Right atrium auricular region (tissue), 2 donors: ENCODE measurements at regions not wholly inside any gene's neighbourhood (a gene's known extent, or its start where the extent isn't known, plus 50 kb on each side); places are given as distances from the start of the nearest gene placed in this dataset.
"Not testable (repeated sequence)": the region's sequence is repeated elsewhere in the genome, so short reads cannot be mapped to it uniquely, and the experiment has no call there.

Experiments
- DNase-seq: peaks from one replicate; pipeline ENCODE4 v3.0.0-alpha.2; 2019; ENCODE audit warnings: low spot score
- H3K27ac ChIP-seq, 2 donors: fragments of 200-600 bp; sonication (generic); 1 replicate in 1 of 2; 2 replicates in 1 of 2; pipeline ENCODE4 v1.5.1; 2016 to 2019
- H3K27me3 ChIP-seq, 2 donors: fragments of 200-600 bp; sonication (generic); one replicate each; pipeline versions ENCODE4 v1.5.1 to v1.6.0; 2017 to 2019
- H3K36me3 ChIP-seq: fragments of 200-600 bp; sonication (generic); one replicate; pipeline ENCODE4 v1.5.1; 2016
- H3K4me1 ChIP-seq, 2 donors: fragments of 200-600 bp; sonication (generic); one replicate each; pipeline versions ENCODE4 v1.5.1 to v1.6.0; 2017 to 2019
- H3K4me3 ChIP-seq, 2 donors: fragments of 200-600 bp; sonication (generic); 1 replicate in 1 of 2; 2 replicates in 1 of 2; pipeline ENCODE4 v1.5.1; 2017 to 2019; ENCODE audit warnings: mild to moderate bottlenecking in 1 of 2, moderate library complexity in 1 of 2
- H3K9me3 ChIP-seq, 2 donors: fragments of 200-600 bp; sonication (generic); one replicate each; pipeline ENCODE4 v1.5.1; 2019
- TF ChIP-seq, protein P1 (sequence below), 2 donors: fragments of 200-600 bp; sonication (generic); IDR thresholded peaks; one replicate each; pipeline ENCODE4 v1.5.1; 2019; ENCODE audit warnings: antibody characterized with exemption in 2 of 2

DNA sequence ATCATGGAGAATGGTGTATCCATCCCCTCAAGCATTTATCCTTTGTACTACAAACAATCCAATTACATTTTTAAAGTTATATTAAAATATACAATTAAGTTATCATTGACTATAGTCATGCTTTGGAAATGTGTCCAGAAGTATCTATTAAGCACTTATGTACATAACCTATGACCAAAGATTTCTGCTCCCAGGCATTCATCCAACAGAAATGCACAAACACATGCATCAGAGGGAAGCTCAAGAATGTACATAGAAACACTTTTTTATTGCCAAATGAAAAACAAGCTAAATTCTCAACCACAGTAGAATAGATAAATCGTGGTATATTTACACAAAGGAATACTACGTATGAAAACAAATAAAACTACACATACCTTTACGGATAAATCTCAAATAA, 700.5 kb upstream of the ZNF608 start:
- TF ChIP-seq, protein P1, sequence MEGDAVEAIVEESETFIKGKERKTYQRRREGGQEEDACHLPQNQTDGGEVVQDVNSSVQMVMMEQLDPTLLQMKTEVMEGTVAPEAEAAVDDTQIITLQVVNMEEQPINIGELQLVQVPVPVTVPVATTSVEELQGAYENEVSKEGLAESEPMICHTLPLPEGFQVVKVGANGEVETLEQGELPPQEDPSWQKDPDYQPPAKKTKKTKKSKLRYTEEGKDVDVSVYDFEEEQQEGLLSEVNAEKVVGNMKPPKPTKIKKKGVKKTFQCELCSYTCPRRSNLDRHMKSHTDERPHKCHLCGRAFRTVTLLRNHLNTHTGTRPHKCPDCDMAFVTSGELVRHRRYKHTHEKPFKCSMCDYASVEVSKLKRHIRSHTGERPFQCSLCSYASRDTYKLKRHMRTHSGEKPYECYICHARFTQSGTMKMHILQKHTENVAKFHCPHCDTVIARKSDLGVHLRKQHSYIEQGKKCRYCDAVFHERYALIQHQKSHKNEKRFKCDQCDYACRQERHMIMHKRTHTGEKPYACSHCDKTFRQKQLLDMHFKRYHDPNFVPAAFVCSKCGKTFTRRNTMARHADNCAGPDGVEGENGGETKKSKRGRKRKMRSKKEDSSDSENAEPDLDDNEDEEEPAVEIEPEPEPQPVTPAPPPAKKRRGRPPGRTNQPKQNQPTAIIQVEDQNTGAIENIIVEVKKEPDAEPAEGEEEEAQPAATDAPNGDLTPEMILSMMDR (IDR thresholded peaks at IDR 0.05), result no peak
- H3K27ac ChIP-seq, result no peak overlapping the region
- no peaks in the 10 kb centered on the region for H3K4me1 ChIP-seq
- H3K27me3 ChIP-seq, result no peaks in the 10 kb centered on the region
- H3K4me3 ChIP-seq, result no peak overlapping the region
- H3K9me3 ChIP-seq, result peaks cover 0 to 2% of the 10 kb centered on the region in 2 donors
- H3K36me3 ChIP-seq, result no peaks in the 10 kb centered on the region
- DNase-seq, result no peak

GRCh38 chr5:125450771-125451170, 704.3 kb upstream of the ZNF608 start:
- Histone ChIP-seq H3K36me3 (no peaks in the 10 kb centered on the region), H3K27ac (no peak overlapping the region), H3K27me3 (no peaks in the 10 kb centered on the region), H3K4me1 (no peaks in the 10 kb centered on the region), H3K9me3 (no peaks in the 10 kb centered on the region), H3K4me3 (no peak overlapping the region)
- TF ChIP-seq, protein P1 (IDR thresholded peaks at IDR 0.05), result no peak
- DNase-seq, result no peak

- DNase-seq, result no peak
- Histone ChIP-seq H3K36me3 (no peaks in the 10 kb centered on the region), H3K4me1 (no peaks in the 10 kb centered on the region), H3K9me3 (no peaks in the 10 kb centered on the region), H3K27ac (no peak overlapping the region), H3K4me3 (no peak overlapping the region), H3K27me3 (no peaks in the 10 kb centered on the region)
- TF ChIP-seq, protein P1 (IDR thresholded peaks at IDR 0.05), result no peak
These were observed 705.2 kb upstream of the ZNF608 start for GRCh38 chr5:125451622-125452021.

DNA sequence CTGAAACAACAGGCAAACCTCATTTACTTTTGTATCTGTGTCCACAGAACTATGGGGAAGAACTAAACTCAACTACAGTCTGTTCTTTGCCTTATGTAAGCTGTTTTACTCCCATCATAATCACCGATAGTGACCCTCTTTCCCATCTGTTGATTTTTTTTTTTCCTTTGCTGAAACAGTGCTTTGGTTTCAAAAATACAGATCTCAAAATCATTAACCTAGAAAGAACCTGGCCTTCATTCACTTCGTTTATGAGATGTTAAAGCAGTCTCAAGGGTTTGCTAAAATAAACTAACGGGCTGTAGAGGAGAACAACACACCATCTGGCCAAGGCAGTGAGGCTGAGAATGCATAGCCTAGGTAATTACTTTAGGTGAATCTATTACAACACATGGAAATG, 706.6 kb upstream of the ZNF608 start:
- DNase-seq, result no peak
- H3K4me3 ChIP-seq, result no peak overlapping the region
- H3K36me3 ChIP-seq, result no peaks in the 10 kb centered on the region
- TF ChIP-seq, protein P1 (IDR thresholded peaks at IDR 0.05), result no peak
- H3K9me3 ChIP-seq, result no peaks in the 10 kb centered on the region
- H3K27ac ChIP-seq, result no peak overlapping the region
- no peaks in the 10 kb centered on the region for H3K27me3 ChIP-seq
- H3K4me1 ChIP-seq, result no peaks in the 10 kb centered on the region

GRCh38 chr5:125455041-125455440, 708.6 kb upstream of the ZNF608 start:
- no peak overlapping the region for H3K4me3 ChIP-seq
- no peak overlapping the region for H3K27ac ChIP-seq
- DNase-seq, result no peak
- TF ChIP-seq, protein P1 (IDR thresholded peaks at IDR 0.05), result no peak
- no peaks in the 10 kb centered on the region for H3K9me3 ChIP-seq
- H3K27me3 ChIP-seq, result no peaks in the 10 kb centered on the region
- H3K4me1 ChIP-seq, result no peaks in the 10 kb centered on the region
- no peaks in the 10 kb centered on the region for H3K36me3 ChIP-seq

GRCh38 chr5:125456005-125456404, 709.6 kb upstream of the ZNF608 start:
- H3K27ac ChIP-seq, DNase-seq, H3K4me3 ChIP-seq, H3K36me3 ChIP-seq, H3K9me3 ChIP-seq, H3K27me3 ChIP-seq, H3K4me1 ChIP-seq: not testable (repeated sequence)
